ENCODE measurements at regions not wholly inside any gene's neighbourhood (a gene's known extent, or its start where the extent isn't known, plus 50 kb on each side); places are given as distances from the start of the nearest gene placed in this dataset.
"Not testable (repeated sequence)": the region's sequence is repeated elsewhere in the genome, so short reads cannot be mapped to it uniquely, and the experiment has no call there.

DNA sequence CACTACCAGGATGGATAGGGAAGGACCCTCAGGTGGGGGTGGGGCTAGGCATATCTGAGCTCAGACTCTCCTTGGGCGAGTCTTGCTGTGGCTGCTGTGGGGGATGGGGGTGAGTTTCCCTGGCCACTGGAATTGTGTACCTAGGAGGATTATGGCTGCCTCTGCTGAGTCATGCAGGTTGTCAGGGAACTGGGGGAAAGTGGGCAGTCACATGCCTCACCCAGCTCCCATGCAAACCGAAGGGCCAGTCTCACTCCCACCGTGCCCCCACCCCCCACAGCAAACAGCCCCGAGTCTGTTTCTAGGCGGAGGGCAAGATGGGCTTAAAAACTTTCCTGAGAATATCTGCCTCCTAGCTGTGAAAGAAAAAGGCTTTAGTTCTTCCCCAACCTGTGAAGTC lies 210.3 kb upstream of the FERMT1 start (continued):
- TF ChIP-seq ZNF701 (tag by site-specific recombination; IDR thresholded peaks at IDR 0.05) (no peak), ZNF510 (tag by site-specific recombination; IDR thresholded peaks at IDR 0.05; ENCODE audit: insufficient replicate concordance) (no peak)

GRCh38 chr20:6321235-6321634 lies 198.4 kb upstream of the FERMT1 start:
- CTCF ChIA-PET; H3K9me3 ChIP-seq (ENCODE audit: control insufficient read depth, insufficient read depth, low read depth, low read length); H3K4me1 ChIP-seq (ENCODE audit: control insufficient read depth, insufficient read depth, low read length); H3K27ac ChIP-seq (ENCODE audit: extremely low read depth, low read depth, low read length); H3K4me3 ChIP-seq (ENCODE audit: low read depth, low read length); H3K36me3 ChIP-seq (ENCODE audit: control insufficient read depth in 2 of 2, insufficient read depth in 1 of 2, low read length in 2 of 2); POLR2A ChIA-PET: not testable (repeated sequence)

DNA sequence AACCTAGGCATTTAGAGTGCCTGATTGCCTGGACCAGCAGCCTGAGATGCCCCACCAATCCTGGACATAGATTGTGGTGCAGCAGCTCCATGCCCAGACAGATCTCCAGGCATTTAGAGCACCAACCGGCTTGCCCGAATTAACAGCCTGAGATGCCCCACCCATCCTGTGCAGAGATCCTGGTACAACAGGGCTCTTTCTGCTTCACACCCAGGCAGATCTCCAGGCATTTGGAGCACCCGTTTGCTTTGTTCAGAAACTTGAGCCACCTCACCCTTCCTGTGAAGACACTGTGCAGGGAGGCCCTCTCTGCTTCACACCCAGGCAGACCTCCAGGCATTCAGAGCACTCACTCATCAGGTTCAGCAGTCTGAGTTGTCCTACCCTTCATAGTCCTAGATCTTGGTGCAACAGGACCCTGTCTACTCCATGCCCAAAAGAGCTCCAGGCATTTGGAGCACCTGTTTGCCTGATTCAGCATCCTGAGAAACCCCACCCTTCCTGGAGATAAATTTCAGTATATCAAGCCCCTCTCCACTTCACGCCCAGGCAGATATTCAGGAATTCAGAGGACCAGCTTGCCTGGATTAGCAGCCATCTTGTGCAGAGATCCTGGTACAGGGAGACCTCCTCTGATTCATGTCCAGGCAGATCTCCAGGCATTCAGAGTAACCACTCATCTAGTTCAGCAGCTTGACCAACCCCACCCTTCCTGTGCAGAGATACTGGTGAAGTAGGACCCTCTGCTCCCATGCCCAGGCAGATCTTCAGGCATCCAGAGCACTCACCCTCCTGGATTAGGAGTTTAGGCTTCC lies 189.2 kb upstream of the FERMT1 start:
- H3K36me3 ChIP-seq (ENCODE audit: control insufficient read depth in 2 of 2, insufficient read depth in 1 of 2, low read length in 2 of 2): no peaks in the 10 kb centered on the region
- H3K27ac ChIP-seq (ENCODE audit: extremely low read depth, low read depth, low read length): no peak overlapping the region
- CTCF ChIA-PET: no interaction called here
- no peaks in the 10 kb centered on the region for H3K4me1 ChIP-seq (ENCODE audit: control insufficient read depth, insufficient read depth, low read length)
- no peak overlapping the region for H3K4me3 ChIP-seq (ENCODE audit: low read depth, low read length)
- no peak for TF ChIP-seq FEZF1 (tag by site-specific recombination; IDR thresholded peaks at IDR 0.05)
- no peak for TF ChIP-seq ZNF48 (tag by site-specific recombination; IDR thresholded peaks at IDR 0.05)
- TF ChIP-seq ZBTB7A (tag by site-specific recombination; IDR thresholded peaks at IDR 0.05; ENCODE audit: low read depth): no peak
- TF ChIP-seq ZFP3 (tag by site-specific recombination; IDR thresholded peaks at IDR 0.05; ENCODE audit: low read depth): no peak
- no peak for TF ChIP-seq ZNF280C (tag by site-specific recombination; IDR thresholded peaks at IDR 0.05)
- TF ChIP-seq ZNF324 (tag by site-specific recombination; IDR thresholded peaks at IDR 0.05): no peak
- no peak for TF ChIP-seq KLF1 (tag by site-specific recombination; IDR thresholded peaks at IDR 0.05)
- TF ChIP-seq ZNF600 (tag by site-specific recombination; IDR thresholded peaks at IDR 0.05): no peak
- TF ChIP-seq ZNF37A (tag by site-specific recombination; IDR thresholded peaks at IDR 0.05): no peak
- TF ChIP-seq ZNF561 (tag by site-specific recombination; IDR thresholded peaks at IDR 0.05; ENCODE audit: borderline replicate concordance): no peak
- TF ChIP-seq SCRT2 (tag by site-specific recombination; IDR thresholded peaks at IDR 0.05): no peak
- TF ChIP-seq ZFP69B (tag by site-specific recombination; IDR thresholded peaks at IDR 0.05): no peak
- no peak for TF ChIP-seq ZNF16 (tag by site-specific recombination; IDR thresholded peaks at IDR 0.05; ENCODE audit: low read depth)
- TF ChIP-seq ZNF138 (tag by site-specific recombination; IDR thresholded peaks at IDR 0.05; ENCODE audit: borderline replicate concordance): no peak
- no peak for TF ChIP-seq ZNF223 (tag by site-specific recombination; IDR thresholded peaks at IDR 0.05)
- no peak for TF ChIP-seq ZNF214 (tag by site-specific recombination; IDR thresholded peaks at IDR 0.05; ENCODE audit: borderline replicate concordance)
- no peak for TF ChIP-seq ZNF510 (tag by site-specific recombination; IDR thresholded peaks at IDR 0.05; ENCODE audit: insufficient replicate concordance)
- no peaks in the 10 kb centered on the region for H3K9me3 ChIP-seq (ENCODE audit: control insufficient read depth, insufficient read depth, low read depth, low read length)
- POLR2A ChIA-PET: interaction anchor here (0.5 kb wide), 1 partner anchor 783 kb away, joined by 8 read pairs; no protein-coding TSS in a partner anchor

DNA sequence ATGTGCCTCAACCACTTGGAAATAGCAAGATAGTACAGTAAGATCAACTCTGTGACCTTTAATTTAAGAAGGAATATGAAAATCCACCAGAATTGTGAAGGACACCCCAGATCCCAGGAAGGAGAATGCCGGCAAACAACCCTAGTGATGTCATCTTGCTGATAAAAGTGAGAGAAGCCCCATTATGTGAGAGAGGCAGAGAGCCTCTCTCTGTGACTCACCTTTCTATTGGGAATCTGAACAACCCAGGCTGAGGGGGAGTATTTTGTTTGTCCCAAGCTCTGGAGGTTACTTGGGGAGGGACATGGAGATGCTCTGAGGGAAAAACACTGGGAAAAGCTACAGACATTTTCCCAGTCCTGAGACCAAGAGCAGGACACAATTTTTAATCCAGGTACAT lies 188.3 kb upstream of the FERMT1 start:
- no peaks in the 10 kb centered on the region for H3K36me3 ChIP-seq (ENCODE audit: control insufficient read depth in 2 of 2, insufficient read depth in 1 of 2, low read length in 2 of 2)
- ChIA-PET POLR2A (no interaction called here), CTCF (no interaction called here)
- H3K4me3 ChIP-seq (ENCODE audit: low read depth, low read length): no peak overlapping the region
- H3K4me1 ChIP-seq (ENCODE audit: control insufficient read depth, insufficient read depth, low read length): no peaks in the 10 kb centered on the region
- no peaks in the 10 kb centered on the region for H3K9me3 ChIP-seq (ENCODE audit: control insufficient read depth, insufficient read depth, low read depth, low read length)
- no peak overlapping the region for H3K27ac ChIP-seq (ENCODE audit: extremely low read depth, low read depth, low read length)
- TF ChIP-seq ZNF23 (tag by site-specific recombination; IDR thresholded peaks at IDR 0.05; ENCODE audit: borderline replicate concordance): no peak
- no peak for TF ChIP-seq ZNF16 (tag by site-specific recombination; IDR thresholded peaks at IDR 0.05; ENCODE audit: low read depth)
- TF ChIP-seq FEZF1 (tag by site-specific recombination; IDR thresholded peaks at IDR 0.05): no peak
- TF ChIP-seq ZNF792 (tag by site-specific recombination; IDR thresholded peaks at IDR 0.05): no peak
- no peak for TF ChIP-seq ZNF341 (tag by site-specific recombination; IDR thresholded peaks at IDR 0.05; ENCODE audit: low read depth)
- no peak for TF ChIP-seq ZNF223 (tag by site-specific recombination; IDR thresholded peaks at IDR 0.05)
- TF ChIP-seq OVOL3 (tag by site-specific recombination; IDR thresholded peaks at IDR 0.05): no peak
- no peak for TF ChIP-seq ZBTB21 (tag by site-specific recombination; IDR thresholded peaks at IDR 0.05)
- TF ChIP-seq, protein P1, sequence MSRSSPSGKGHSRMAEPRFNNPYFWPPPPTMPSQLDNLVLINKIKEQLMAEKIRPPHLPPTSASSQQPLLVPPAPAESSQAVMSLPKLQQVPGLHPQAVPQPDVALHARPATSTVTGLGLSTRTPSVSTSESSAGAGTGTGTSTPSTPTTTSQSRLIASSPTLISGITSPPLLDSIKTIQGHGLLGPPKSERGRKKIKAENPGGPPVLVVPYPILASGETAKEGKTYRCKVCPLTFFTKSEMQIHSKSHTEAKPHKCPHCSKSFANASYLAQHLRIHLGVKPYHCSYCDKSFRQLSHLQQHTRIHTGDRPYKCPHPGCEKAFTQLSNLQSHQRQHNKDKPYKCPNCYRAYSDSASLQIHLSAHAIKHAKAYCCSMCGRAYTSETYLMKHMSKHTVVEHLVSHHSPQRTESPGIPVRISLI (tag by site-specific recombination; IDR thresholded peaks at IDR 0.05): no peak
- no peak for TF ChIP-seq ATF2 (tag by site-specific recombination; IDR thresholded peaks at IDR 0.05; ENCODE audit: low read depth)
